OCI-LY7 (cell line): ENCODE measurements at regions not wholly inside any gene's neighbourhood (a gene's known extent, or its start where the extent isn't known, plus 50 kb on each side); places are given as distances from the start of the nearest gene placed in this dataset.

Experiments used
- EZH2phosphoT487 ChIP-seq: fragments of 200-600 bp; sonication (generic); IDR thresholded peaks from 2 replicates; pipeline ENCODE4 v1.6.1; 2018; ENCODE audit warnings: low read depth, borderline replicate concordance, mild to moderate bottlenecking, mixed run types, antibody characterized with exemption, low read length, moderate library complexity, mixed read lengths
- TF ChIP-seq, protein P1 (sequence below): fragments of 200-600 bp; sonication (generic); conservative IDR thresholded peaks from 2 replicates; pipeline ENCODE4 v1.5.1; 2014; ENCODE audit warnings: mild to moderate bottlenecking, antibody characterized with exemption, low read length, moderate library complexity, mixed read lengths

DNA sequence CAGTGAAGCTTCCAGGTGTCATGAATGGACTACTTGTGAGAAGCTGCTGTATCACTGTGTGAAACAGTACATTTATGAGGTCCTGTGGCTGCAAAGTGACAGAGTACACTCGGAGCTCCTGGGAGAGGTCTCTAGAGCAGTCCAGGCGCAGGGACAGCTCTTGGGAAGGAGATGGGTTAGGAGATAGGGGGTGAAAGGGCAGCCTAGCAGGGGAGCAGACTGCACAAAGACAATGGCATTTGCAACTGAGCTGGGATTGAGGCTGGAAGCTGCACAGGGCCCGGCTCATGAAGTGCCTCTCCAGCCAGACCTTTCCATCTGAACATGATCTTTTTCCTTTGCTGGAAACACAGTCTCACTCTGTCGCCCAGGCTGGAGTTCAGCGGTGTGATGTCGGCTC is 83.6 kb downstream of the RHOB start:
- TF ChIP-seq, protein P1, sequence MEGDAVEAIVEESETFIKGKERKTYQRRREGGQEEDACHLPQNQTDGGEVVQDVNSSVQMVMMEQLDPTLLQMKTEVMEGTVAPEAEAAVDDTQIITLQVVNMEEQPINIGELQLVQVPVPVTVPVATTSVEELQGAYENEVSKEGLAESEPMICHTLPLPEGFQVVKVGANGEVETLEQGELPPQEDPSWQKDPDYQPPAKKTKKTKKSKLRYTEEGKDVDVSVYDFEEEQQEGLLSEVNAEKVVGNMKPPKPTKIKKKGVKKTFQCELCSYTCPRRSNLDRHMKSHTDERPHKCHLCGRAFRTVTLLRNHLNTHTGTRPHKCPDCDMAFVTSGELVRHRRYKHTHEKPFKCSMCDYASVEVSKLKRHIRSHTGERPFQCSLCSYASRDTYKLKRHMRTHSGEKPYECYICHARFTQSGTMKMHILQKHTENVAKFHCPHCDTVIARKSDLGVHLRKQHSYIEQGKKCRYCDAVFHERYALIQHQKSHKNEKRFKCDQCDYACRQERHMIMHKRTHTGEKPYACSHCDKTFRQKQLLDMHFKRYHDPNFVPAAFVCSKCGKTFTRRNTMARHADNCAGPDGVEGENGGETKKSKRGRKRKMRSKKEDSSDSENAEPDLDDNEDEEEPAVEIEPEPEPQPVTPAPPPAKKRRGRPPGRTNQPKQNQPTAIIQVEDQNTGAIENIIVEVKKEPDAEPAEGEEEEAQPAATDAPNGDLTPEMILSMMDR = no peak
- TF ChIP-seq EZH2phosphoT487 = no peak
